Liver (tissue), 8 donors: ENCODE measurements at regions not wholly inside any gene's neighbourhood (a gene's known extent, or its start where the extent isn't known, plus 50 kb on each side); places are given as distances from the start of the nearest gene placed in this dataset.

Source experiments
- DNase-seq: peaks from one replicate; pipeline ENCODE4 v3.0.0-alpha.2; 2017; ENCODE audit warnings: low spot score
- H3K27ac ChIP-seq, 2 donors: one replicate each; pipeline ENCODE4 v1.7.0; 2013; ENCODE audit warnings: inconsistent platforms in 2 of 2, low read length in 2 of 2, control low read depth in 1 of 2, low read depth in 1 of 2, mild to moderate bottlenecking in 1 of 2
- H3K27me3 ChIP-seq, 4 donors: one replicate each; pipeline versions ENCODE4 v1.6.1 to v1.7.0; 2013; ENCODE audit warnings: low read length in 3 of 4, inconsistent platforms in 1 of 4, mild to moderate bottlenecking in 1 of 4, moderate library complexity in 1 of 4; ENCODE audit not compliant: control insufficient read depth in 4 of 4, insufficient read depth in 4 of 4
- H3K36me3 ChIP-seq, 4 donors: one replicate each; pipeline versions ENCODE4 v1.6.1 to v1.7.0; 2013; ENCODE audit warnings: low read length in 3 of 4, mild to moderate bottlenecking in 3 of 4, low read depth in 1 of 4, moderate library complexity in 1 of 4; ENCODE audit not compliant: control insufficient read depth in 4 of 4, insufficient read depth in 3 of 4
- H3K4me1 ChIP-seq, 4 donors: one replicate each; pipeline versions ENCODE4 v1.6.1 to v1.7.0; 2013; ENCODE audit warnings: low read length in 3 of 4, mild to moderate bottlenecking in 3 of 4, moderate library complexity in 1 of 4; ENCODE audit not compliant: control insufficient read depth in 4 of 4, insufficient read depth in 4 of 4
- H3K4me3 ChIP-seq, 3 donors: one replicate each; pipeline versions ENCODE4 v1.6.1 to v1.7.0; 2013; ENCODE audit warnings: low read length in 3 of 3, control low read depth in 1 of 3, low read depth in 1 of 3, mild to moderate bottlenecking in 1 of 3
- H3K9ac ChIP-seq, 2 donors: one replicate each; pipeline ENCODE4 v1.7.0; 2013; ENCODE audit warnings: low read length in 2 of 2, mild to moderate bottlenecking in 2 of 2, moderate library complexity in 2 of 2, control low read depth in 1 of 2, low read depth in 1 of 2
- H3K9me3 ChIP-seq, 4 donors: one replicate each; pipeline versions ENCODE4 v1.6.1 to v1.7.0; 2013; ENCODE audit warnings: low read length in 3 of 4; ENCODE audit not compliant: control insufficient read depth in 4 of 4
- EGR1 ChIP-seq, 2 donors: IDR thresholded peaks; 2 replicates each; pipeline ENCODE4 v1.6.1; 2016 to 2018; ENCODE audit warnings: antibody characterized with exemption in 2 of 2, low read depth in 2 of 2
- FOXA1 ChIP-seq: IDR thresholded peaks from 2 replicates; pipeline ENCODE4 v1.6.1; 2016; ENCODE audit warnings: antibody characterized with exemption
- FOXA2 ChIP-seq: IDR thresholded peaks from 2 replicates; pipeline ENCODE4 v1.6.1; 2016; ENCODE audit warnings: antibody characterized with exemption
- GABPA ChIP-seq, 2 donors: IDR thresholded peaks in 1 of 2; conservative IDR thresholded peaks in 1 of 2; 2 replicates each; pipeline ENCODE4 v1.6.1; 2016; ENCODE audit warnings: antibody characterized with exemption in 2 of 2, mild to moderate bottlenecking in 1 of 2, moderate library complexity in 1 of 2
- HNF4A ChIP-seq, 2 donors: conservative IDR thresholded peaks; 2 replicates each; pipeline ENCODE4 v1.6.1; 2016; ENCODE audit warnings: antibody characterized with exemption in 2 of 2, mild to moderate bottlenecking in 2 of 2
- HNF4G ChIP-seq: IDR thresholded peaks from 2 replicates; pipeline ENCODE4 v1.6.1; 2016; ENCODE audit warnings: antibody characterized with exemption
- JUND ChIP-seq, 2 donors: IDR thresholded peaks; 2 replicates each; pipeline ENCODE4 v1.6.1; 2016; ENCODE audit warnings: antibody characterized with exemption in 2 of 2
- NR2F2 ChIP-seq: IDR thresholded peaks from 2 replicates; pipeline ENCODE4 v1.6.1; 2016; ENCODE audit warnings: antibody characterized with exemption
- RAD21 ChIP-seq, 2 donors: IDR thresholded peaks; 2 replicates each; pipeline ENCODE4 v1.6.1; 2016; ENCODE audit warnings: antibody characterized with exemption in 2 of 2, mild to moderate bottlenecking in 2 of 2
- RXRA ChIP-seq, 2 donors: IDR thresholded peaks; 2 replicates each; pipeline ENCODE4 v1.6.1; 2017 to 2018; ENCODE audit warnings: antibody characterized with exemption in 2 of 2, mild to moderate bottlenecking in 1 of 2
- SP1 ChIP-seq: IDR thresholded peaks from 2 replicates; pipeline ENCODE4 v1.6.1; 2018; ENCODE audit warnings: antibody characterized with exemption, mild to moderate bottlenecking
- TAF1 ChIP-seq: conservative IDR thresholded peaks from 2 replicates; pipeline ENCODE4 v1.6.1; 2016; ENCODE audit warnings: antibody characterized with exemption, mild to moderate bottlenecking
- YY1 ChIP-seq: IDR thresholded peaks from 2 replicates; pipeline ENCODE4 v1.6.1; 2016; ENCODE audit warnings: antibody characterized with exemption, mild to moderate bottlenecking
- WGBS: extraction: QIAGEN DNeasy Blood & Tissue Kit; methylation state at CpG from one replicate; pipeline ENCODE4 v1.1.7; 2013; 5-methylcytosine and 5-hydroxymethylcytosine counted together
- TF ChIP-seq, protein P1 (sequence below): IDR thresholded peaks from 2 replicates; pipeline ENCODE4 v1.6.1; 2016; ENCODE audit warnings: antibody characterized with exemption
- TF ChIP-seq, protein P2 (sequence below): IDR thresholded peaks from 2 replicates; pipeline ENCODE4 v1.6.1; 2016; ENCODE audit warnings: antibody characterized with exemption
- TF ChIP-seq, protein P3 (sequence below): IDR thresholded peaks from 2 replicates; pipeline ENCODE4 v1.6.1; 2016; ENCODE audit warnings: antibody characterized with exemption
- TF ChIP-seq, protein P4 (sequence below): IDR thresholded peaks from 2 replicates; pipeline ENCODE4 v1.6.1; 2016; ENCODE audit warnings: antibody characterized with exemption, mild to moderate bottlenecking
- TF ChIP-seq, protein P5 (sequence below): fragments of 150-350 bp; IDR thresholded peaks from 2 replicates; pipeline ENCODE4 v1.5.1; 2017; ENCODE audit warnings: improper control_type of control experiment, low read depth, low read length; ENCODE audit not compliant: missing input control
- donor health status: healthy.
- donor health status: healthy.
- donor health status: healthy.
- donor health status: healthy.
- donor health status: healthy.

DNA sequence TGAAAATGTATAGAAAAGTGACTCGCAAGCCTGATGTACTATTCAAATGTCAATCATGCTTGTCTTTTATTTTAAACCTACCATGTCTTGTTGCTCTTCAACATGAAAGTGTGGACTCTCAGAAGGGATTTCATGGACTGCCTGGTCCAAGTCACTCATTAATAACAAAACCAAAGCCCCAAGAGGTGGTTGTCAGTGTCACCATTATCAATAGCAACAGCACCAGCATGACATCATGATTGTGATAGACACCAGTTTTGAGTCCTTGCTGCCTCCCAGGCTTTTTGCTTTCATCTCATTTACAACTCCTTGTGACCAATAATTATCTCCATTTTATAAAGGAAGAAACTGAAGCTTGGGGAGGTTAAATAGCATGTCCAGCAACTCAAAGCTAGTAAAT lies 112.0 kb upstream of the TMPO start:
- Histone ChIP-seq H3K9ac (no peak overlapping the region), H3K27ac (no peak overlapping the region), H3K4me3 (no peak overlapping the region), H3K9me3 (peaks cover 0 to 3% (median 2%) of the 10 kb centered on the region in 4 donors), H3K4me1 (no peaks in the 10 kb centered on the region), H3K36me3 (no peaks in the 10 kb centered on the region), H3K27me3 (no peaks in the 10 kb centered on the region)
- WGBS = 95% methylated on average over 1 of the region's 1 CpG
- no peak for DNase-seq
- TF ChIP-seq, protein P1, sequence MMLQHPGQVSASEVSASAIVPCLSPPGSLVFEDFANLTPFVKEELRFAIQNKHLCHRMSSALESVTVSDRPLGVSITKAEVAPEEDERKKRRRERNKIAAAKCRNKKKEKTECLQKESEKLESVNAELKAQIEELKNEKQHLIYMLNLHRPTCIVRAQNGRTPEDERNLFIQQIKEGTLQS = no peak
- TF ChIP-seq, protein P2, sequence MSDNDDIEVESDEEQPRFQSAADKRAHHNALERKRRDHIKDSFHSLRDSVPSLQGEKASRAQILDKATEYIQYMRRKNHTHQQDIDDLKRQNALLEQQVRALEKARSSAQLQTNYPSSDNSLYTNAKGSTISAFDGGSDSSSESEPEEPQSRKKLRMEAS = no peak
- no peak for TF ChIP-seq HNF4G
- TF ChIP-seq NR2F2 = no peak
- TF ChIP-seq GABPA (IDR thresholded peaks at IDR 0.05 in 1 of 2, conservative IDR thresholded peaks at IDR 0.05 in 1 of 2) = no peak
- no peak for TF ChIP-seq FOXA2
- TF ChIP-seq HNF4A (conservative IDR thresholded peaks at IDR 0.05) = no peak
- no peak for TF ChIP-seq SP1
- no peak for TF ChIP-seq EGR1 (IDR thresholded peaks at IDR 0.05; ENCODE audit: low read depth in 2 of 2)
- TF ChIP-seq YY1 = no peak
- TF ChIP-seq, protein P3, sequence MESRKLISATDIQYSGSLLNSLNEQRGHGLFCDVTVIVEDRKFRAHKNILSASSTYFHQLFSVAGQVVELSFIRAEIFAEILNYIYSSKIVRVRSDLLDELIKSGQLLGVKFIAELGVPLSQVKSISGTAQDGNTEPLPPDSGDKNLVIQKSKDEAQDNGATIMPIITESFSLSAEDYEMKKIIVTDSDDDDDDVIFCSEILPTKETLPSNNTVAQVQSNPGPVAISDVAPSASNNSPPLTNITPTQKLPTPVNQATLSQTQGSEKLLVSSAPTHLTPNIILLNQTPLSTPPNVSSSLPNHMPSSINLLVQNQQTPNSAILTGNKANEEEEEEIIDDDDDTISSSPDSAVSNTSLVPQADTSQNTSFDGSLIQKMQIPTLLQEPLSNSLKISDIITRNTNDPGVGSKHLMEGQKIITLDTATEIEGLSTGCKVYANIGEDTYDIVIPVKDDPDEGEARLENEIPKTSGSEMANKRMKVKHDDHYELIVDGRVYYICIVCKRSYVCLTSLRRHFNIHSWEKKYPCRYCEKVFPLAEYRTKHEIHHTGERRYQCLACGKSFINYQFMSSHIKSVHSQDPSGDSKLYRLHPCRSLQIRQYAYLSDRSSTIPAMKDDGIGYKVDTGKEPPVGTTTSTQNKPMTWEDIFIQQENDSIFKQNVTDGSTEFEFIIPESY = no peak
- no peak for TF ChIP-seq RAD21 (IDR thresholded peaks at IDR 0.05)
- TF ChIP-seq, protein P4, sequence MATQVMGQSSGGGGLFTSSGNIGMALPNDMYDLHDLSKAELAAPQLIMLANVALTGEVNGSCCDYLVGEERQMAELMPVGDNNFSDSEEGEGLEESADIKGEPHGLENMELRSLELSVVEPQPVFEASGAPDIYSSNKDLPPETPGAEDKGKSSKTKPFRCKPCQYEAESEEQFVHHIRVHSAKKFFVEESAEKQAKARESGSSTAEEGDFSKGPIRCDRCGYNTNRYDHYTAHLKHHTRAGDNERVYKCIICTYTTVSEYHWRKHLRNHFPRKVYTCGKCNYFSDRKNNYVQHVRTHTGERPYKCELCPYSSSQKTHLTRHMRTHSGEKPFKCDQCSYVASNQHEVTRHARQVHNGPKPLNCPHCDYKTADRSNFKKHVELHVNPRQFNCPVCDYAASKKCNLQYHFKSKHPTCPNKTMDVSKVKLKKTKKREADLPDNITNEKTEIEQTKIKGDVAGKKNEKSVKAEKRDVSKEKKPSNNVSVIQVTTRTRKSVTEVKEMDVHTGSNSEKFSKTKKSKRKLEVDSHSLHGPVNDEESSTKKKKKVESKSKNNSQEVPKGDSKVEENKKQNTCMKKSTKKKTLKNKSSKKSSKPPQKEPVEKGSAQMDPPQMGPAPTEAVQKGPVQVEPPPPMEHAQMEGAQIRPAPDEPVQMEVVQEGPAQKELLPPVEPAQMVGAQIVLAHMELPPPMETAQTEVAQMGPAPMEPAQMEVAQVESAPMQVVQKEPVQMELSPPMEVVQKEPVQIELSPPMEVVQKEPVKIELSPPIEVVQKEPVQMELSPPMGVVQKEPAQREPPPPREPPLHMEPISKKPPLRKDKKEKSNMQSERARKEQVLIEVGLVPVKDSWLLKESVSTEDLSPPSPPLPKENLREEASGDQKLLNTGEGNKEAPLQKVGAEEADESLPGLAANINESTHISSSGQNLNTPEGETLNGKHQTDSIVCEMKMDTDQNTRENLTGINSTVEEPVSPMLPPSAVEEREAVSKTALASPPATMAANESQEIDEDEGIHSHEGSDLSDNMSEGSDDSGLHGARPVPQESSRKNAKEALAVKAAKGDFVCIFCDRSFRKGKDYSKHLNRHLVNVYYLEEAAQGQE = no peak
- TF ChIP-seq FOXA1 = no peak
- no peak for TF ChIP-seq JUND (IDR thresholded peaks at IDR 0.05)
- TF ChIP-seq, protein P5, sequence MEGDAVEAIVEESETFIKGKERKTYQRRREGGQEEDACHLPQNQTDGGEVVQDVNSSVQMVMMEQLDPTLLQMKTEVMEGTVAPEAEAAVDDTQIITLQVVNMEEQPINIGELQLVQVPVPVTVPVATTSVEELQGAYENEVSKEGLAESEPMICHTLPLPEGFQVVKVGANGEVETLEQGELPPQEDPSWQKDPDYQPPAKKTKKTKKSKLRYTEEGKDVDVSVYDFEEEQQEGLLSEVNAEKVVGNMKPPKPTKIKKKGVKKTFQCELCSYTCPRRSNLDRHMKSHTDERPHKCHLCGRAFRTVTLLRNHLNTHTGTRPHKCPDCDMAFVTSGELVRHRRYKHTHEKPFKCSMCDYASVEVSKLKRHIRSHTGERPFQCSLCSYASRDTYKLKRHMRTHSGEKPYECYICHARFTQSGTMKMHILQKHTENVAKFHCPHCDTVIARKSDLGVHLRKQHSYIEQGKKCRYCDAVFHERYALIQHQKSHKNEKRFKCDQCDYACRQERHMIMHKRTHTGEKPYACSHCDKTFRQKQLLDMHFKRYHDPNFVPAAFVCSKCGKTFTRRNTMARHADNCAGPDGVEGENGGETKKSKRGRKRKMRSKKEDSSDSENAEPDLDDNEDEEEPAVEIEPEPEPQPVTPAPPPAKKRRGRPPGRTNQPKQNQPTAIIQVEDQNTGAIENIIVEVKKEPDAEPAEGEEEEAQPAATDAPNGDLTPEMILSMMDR = no peak
- no peak for TF ChIP-seq RXRA (IDR thresholded peaks at IDR 0.05)

DNA sequence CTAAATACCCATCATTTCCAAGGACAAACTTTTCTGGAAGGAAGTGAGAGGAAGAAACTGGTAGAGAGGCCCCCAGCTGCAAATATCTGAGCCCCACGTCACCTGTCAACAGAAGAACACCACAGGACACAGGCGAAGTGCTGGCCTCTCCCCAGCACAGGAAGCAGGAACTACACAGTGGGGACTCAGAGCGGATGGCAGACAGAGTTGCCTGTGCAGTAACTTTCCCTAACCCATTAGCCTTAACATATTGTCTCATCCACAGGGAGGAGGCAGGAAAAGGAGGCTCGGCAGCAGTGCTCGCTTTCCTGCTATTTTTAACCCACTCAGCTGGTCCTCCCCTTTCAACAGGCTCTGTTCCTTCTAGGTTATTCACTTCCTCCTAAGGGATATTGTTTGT lies 111.5 kb upstream of the TMPO start:
- no peak overlapping the region for H3K27ac ChIP-seq
- 68% methylated on average over 5 of the region's 5 CpGs for WGBS
- TF ChIP-seq GABPA (IDR thresholded peaks at IDR 0.05 in 1 of 2, conservative IDR thresholded peaks at IDR 0.05 in 1 of 2) = no peak
- TF ChIP-seq, protein P5 = no peak
- TF ChIP-seq FOXA2 = no peak
- TF ChIP-seq RAD21 (IDR thresholded peaks at IDR 0.05) = no peak
- TF ChIP-seq YY1 = no peak
- TF ChIP-seq, protein P3 = no peak
- TF ChIP-seq TAF1 = no peak
- no peak for TF ChIP-seq RXRA (IDR thresholded peaks at IDR 0.05)

More for the DNA sequence above, 111.5 kb upstream of the TMPO start:
- no peaks in the 10 kb centered on the region for H3K36me3 ChIP-seq
- H3K4me3 ChIP-seq = no peak overlapping the region
- H3K9me3 ChIP-seq = peaks cover 0 to 3% (median 2%) of the 10 kb centered on the region in 4 donors
- no peaks in the 10 kb centered on the region for H3K4me1 ChIP-seq
- no peak overlapping the region for H3K9ac ChIP-seq
- H3K27me3 ChIP-seq = no peaks in the 10 kb centered on the region
- DNase-seq = no peak
